Right atrium auricular region (tissue), 2 donors: ENCODE measurements at regions not wholly inside any gene's neighbourhood (a gene's known extent, or its start where the extent isn't known, plus 50 kb on each side); places are given as distances from the start of the nearest gene placed in this dataset.

Source experiments
- DNase-seq: peaks from one replicate; pipeline ENCODE4 v3.0.0-alpha.2; 2019; ENCODE audit warnings: low spot score
- H3K27ac ChIP-seq, 2 donors: fragments of 200-600 bp; sonication (generic); 1 replicate in 1 of 2; 2 replicates in 1 of 2; pipeline ENCODE4 v1.5.1; 2016 to 2019
- H3K27me3 ChIP-seq, 2 donors: fragments of 200-600 bp; sonication (generic); one replicate each; pipeline versions ENCODE4 v1.5.1 to v1.6.0; 2017 to 2019
- H3K36me3 ChIP-seq: fragments of 200-600 bp; sonication (generic); one replicate; pipeline ENCODE4 v1.5.1; 2016
- H3K4me1 ChIP-seq, 2 donors: fragments of 200-600 bp; sonication (generic); one replicate each; pipeline versions ENCODE4 v1.5.1 to v1.6.0; 2017 to 2019
- H3K4me3 ChIP-seq, 2 donors: fragments of 200-600 bp; sonication (generic); 1 replicate in 1 of 2; 2 replicates in 1 of 2; pipeline ENCODE4 v1.5.1; 2017 to 2019; ENCODE audit warnings: mild to moderate bottlenecking in 1 of 2, moderate library complexity in 1 of 2
- H3K9me3 ChIP-seq, 2 donors: fragments of 200-600 bp; sonication (generic); one replicate each; pipeline ENCODE4 v1.5.1; 2019
- CTCF ChIP-seq, 2 donors: fragments of 200-600 bp; sonication (generic); IDR thresholded peaks; one replicate each; pipeline ENCODE4 v1.5.1; 2019; ENCODE audit warnings: antibody characterized with exemption in 2 of 2

GRCh38 chr6:34633785-34634184 is 62.8 kb downstream of the ILRUN start:
- H3K9me3 ChIP-seq = no peaks in the 10 kb centered on the region
- H3K27ac ChIP-seq = no peak overlapping the region
- no peak for TF ChIP-seq CTCF (IDR thresholded peaks at IDR 0.05)
- H3K36me3 ChIP-seq = no peaks in the 10 kb centered on the region
- H3K27me3 ChIP-seq = no peaks in the 10 kb centered on the region
- DNase-seq = no peak
- H3K4me3 ChIP-seq = no peak overlapping the region
- H3K4me1 ChIP-seq = peaks cover 0 to 12% of the 10 kb centered on the region in 2 donors

- Histone ChIP-seq H3K27ac (no peak overlapping the region), H3K36me3 (no peaks in the 10 kb centered on the region), H3K4me1 (peaks cover 0 to 12% of the 10 kb centered on the region in 2 donors), H3K27me3 (no peaks in the 10 kb centered on the region), H3K4me3 (no peak overlapping the region), H3K9me3 (no peaks in the 10 kb centered on the region)
- no peak for TF ChIP-seq CTCF (IDR thresholded peaks at IDR 0.05)
- no peak for DNase-seq
These were observed 63.3 kb downstream of the ILRUN start for GRCh38 chr6:34633256-34633655.

- no peaks in the 10 kb centered on the region for H3K9me3 ChIP-seq
- H3K36me3 ChIP-seq = no peaks in the 10 kb centered on the region
- TF ChIP-seq CTCF (IDR thresholded peaks at IDR 0.05) = no peak
- no peak overlapping the region for H3K4me3 ChIP-seq
- H3K4me1 ChIP-seq = peaks cover 0 to 12% of the 10 kb centered on the region in 2 donors
- no peak for DNase-seq
- H3K27me3 ChIP-seq = no peaks in the 10 kb centered on the region
- no peak overlapping the region for H3K27ac ChIP-seq
These were observed 66.5 kb downstream of the ILRUN start for GRCh38 chr6:34630040-34630439.

GRCh38 chr6:34627296-34627695 is 69.3 kb downstream of the ILRUN start:
- no peaks in the 10 kb centered on the region for H3K36me3 ChIP-seq
- no peak overlapping the region for H3K4me3 ChIP-seq
- no peak for DNase-seq
- peaks cover 0 to 12% of the 10 kb centered on the region in 2 donors for H3K4me1 ChIP-seq
- no peak overlapping the region for H3K27ac ChIP-seq
- TF ChIP-seq CTCF (IDR thresholded peaks at IDR 0.05) = no peak
- H3K9me3 ChIP-seq = no peaks in the 10 kb centered on the region
- H3K27me3 ChIP-seq = no peaks in the 10 kb centered on the region

- no peak overlapping the region for H3K4me3 ChIP-seq
- no peak overlapping the region for H3K27ac ChIP-seq
- no peaks in the 10 kb centered on the region for H3K27me3 ChIP-seq
- no peaks in the 10 kb centered on the region for H3K9me3 ChIP-seq
- no peak for TF ChIP-seq CTCF (IDR thresholded peaks at IDR 0.05)
- DNase-seq = no peak
- no peaks in the 10 kb centered on the region for H3K4me1 ChIP-seq
- no peaks in the 10 kb centered on the region for H3K36me3 ChIP-seq
These were observed 62.5 kb upstream of the SPDEF start for GRCh38 chr6:34618430-34619182.

GRCh38 chr6:34617231-34617630 is 61.1 kb upstream of the SPDEF start:
- Histone ChIP-seq H3K4me3 (no peak overlapping the region), H3K36me3 (no peaks in the 10 kb centered on the region), H3K27me3 (no peaks in the 10 kb centered on the region), H3K4me1 (no peaks in the 10 kb centered on the region), H3K9me3 (no peaks in the 10 kb centered on the region), H3K27ac (no peak overlapping the region)
- no peak for DNase-seq
- TF ChIP-seq CTCF (IDR thresholded peaks at IDR 0.05) = no peak
